GM12891 (cell line): ENCODE measurements at regions not wholly inside any gene's neighbourhood (a gene's known extent, or its start where the extent isn't known, plus 50 kb on each side); places are given as distances from the start of the nearest gene placed in this dataset.

Experiments
- PAX5 ChIP-seq: IDR thresholded peaks from 2 replicates; pipeline ENCODE4 v1.6.1; 2011; ENCODE audit warnings: low read length, moderate library complexity, mild to moderate bottlenecking; ENCODE audit not compliant: insufficient read depth, severe bottlenecking
- POLR2A ChIP-seq: IDR thresholded peaks from 2 replicates; pipeline ENCODE4 v1.6.1; 2011; ENCODE audit warnings: low read depth, low read length, control low read depth
- POLR2AphosphoS5 ChIP-seq: IDR thresholded peaks from 2 replicates; pipeline ENCODE4 v1.6.1; 2011; ENCODE audit warnings: low read depth, low read length, control low read depth
- POU2F2 ChIP-seq: IDR thresholded peaks from 2 replicates; pipeline ENCODE4 v1.6.1; 2011; ENCODE audit warnings: low read depth, mild to moderate bottlenecking, control low read depth, low read length, moderate library complexity
- TAF1 ChIP-seq: IDR thresholded peaks from 2 replicates; pipeline ENCODE4 v1.6.1; 2011; ENCODE audit warnings: low read depth, low read length, control low read depth

DNA sequence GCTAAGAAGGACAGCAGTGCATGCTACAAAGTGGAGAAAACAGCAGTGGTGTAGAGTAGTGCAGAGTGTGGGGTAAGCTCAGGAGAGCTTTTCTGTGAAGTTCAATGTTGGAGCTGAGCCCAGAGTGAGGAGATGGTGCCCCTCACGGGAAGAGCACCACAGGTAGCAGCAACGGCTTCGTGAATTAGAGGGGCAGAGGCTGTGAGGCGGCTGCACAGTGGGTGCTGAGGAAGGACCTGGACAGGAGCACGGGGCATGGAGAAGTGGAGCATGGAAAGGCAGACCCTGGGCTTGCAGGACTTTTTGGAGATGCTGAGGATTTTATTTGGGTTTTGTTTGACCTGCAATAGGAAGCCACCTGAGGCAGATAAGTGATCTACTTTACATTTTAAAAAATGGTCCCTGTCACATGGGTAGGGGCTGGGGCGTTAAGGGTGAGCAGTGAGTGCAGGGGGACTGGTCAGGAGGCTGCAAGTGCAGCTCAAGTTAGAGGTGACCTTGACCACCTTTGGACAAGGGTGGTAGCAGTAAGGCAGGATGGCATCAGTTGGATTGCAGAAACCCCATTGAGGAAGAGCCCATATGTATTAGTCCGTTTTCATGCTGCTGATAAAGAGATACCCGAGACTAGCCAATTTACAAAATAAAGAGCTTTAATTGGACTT, 85.0 kb downstream of the MYCN start:
- TF ChIP-seq POLR2A (no peak), TAF1 (no peak), POLR2AphosphoS5 (no peak), PAX5 (no peak), POU2F2 (no peak)
